Renal cortex interstitium (tissue), 11 donors: ENCODE measurements at regions not wholly inside any gene's neighbourhood (a gene's known extent, or its start where the extent isn't known, plus 50 kb on each side); places are given as distances from the start of the nearest gene placed in this dataset.
"Not testable (repeated sequence)": the region's sequence is repeated elsewhere in the genome, so short reads cannot be mapped to it uniquely, and the experiment has no call there.

ENCODE experiments used
- DNase-seq, 11 donors: peaks; one replicate each; pipeline ENCODE4 v3.0.0-alpha.2; 2013; ENCODE audit warnings: low read depth in 9 of 11, low spot score in 4 of 11; ENCODE audit errors: extremely low read depth in 1 of 11

GRCh38 chr7:67357653-67358052, 361.0 kb downstream of the TYW1 start:
- not testable (repeated sequence) for DNase-seq

DNA sequence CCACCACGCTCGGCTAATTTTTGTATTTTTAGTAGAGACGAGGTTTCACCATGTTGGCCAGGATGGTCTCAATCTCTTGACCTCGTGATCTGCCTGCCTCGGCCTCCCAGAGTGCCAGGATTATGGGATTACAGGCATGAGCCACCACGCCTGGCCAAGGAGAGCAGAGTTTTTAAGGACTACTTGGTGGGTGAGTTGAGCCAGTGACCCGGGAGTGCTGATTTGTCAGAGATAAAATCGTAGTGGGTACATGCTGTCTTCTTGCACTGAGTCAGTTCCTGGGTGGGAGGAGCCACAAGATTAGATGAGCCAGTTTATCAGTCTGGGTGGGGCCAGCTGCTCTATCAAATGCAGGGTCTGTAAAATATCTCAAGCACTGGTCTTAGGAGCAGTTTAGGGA, 361.7 kb downstream of the TYW1 start:
- not testable (repeated sequence) for DNase-seq

GRCh38 chr7:67358738-67359137, 362.1 kb downstream of the TYW1 start:
- not testable (repeated sequence) for DNase-seq

- no peak for DNase-seq
Observed at GRCh38 chr7:67359900-67360299, 363.3 kb downstream of the TYW1 start.

GRCh38 chr7:67361150-67361549, 364.5 kb downstream of the TYW1 start:
- no peak for DNase-seq

- no peak for DNase-seq
Observed at GRCh38 chr7:67364441-67365017, 367.9 kb downstream of the TYW1 start.

DNA sequence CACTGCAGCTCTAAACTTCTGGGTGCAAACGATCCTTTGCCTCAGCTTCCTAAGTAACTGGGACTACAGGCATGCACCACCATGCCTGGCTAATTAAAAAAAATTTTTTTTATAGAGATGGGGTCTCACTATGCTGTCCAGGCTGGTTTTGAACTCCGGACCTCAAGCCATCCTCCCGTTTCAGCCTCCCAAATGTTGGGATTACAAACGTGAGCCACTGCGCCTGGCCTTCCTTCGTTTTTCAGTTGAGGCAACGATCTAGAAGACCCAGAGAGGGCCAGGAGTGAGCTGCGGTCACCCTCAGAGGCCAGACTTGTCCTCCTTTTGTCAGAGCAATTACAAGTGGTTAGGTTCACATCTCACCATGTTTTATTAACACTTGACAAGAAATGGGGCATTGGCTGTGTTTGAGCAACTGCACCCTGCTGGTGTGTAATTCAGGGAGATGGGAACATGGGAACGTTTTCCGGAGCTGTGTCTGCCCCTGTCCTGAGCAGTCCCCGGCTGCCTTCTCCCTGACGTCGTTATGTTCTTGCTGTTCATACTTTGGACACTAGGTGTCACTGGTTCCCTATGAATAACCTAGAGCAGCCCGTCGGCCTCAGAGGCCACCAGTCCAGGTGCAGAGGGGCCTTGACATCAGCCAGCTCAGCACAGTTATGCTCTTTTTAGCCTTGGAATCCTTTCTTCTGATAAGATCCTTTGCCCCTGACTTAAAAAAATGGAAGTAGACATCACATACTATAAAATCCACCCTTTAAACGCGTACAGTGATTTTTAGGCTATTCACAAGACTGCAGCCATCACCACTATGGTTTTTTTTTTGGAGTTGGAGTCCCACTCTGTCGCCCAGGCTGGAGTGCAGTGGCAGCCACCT, 375.0 kb downstream of the TYW1 start:
- DNase-seq = peak; percentile 53 to 84 (median 70)

GRCh38 chr7:67373389-67373788, 376.8 kb downstream of the TYW1 start:
- not testable (repeated sequence) for DNase-seq

DNA sequence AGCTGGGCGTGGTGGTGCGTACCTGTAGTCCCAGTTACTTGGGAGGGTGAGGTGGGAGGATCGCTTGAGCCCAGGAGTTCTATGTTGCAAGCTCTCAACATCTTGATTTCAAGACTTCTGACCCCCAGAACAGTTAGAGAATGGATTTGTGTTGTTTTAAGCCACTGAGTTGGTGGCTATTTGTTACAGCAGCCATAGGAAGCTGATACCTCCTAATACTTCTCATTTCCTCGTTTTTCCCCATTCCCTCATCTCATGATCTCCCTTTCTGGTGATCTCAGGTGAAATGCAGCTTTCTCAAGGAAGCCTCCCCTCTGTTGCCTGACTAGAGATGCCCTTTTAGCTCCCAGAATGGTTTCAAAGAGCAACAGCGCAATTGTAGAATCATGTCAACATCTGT, 378.8 kb downstream of the TYW1 start:
- DNase-seq = no peak

- peak; percentile 56 to 73 (median 66) for DNase-seq
Observed at GRCh38 chr7:67377939-67378862, 381.6 kb downstream of the TYW1 start.

DNA sequence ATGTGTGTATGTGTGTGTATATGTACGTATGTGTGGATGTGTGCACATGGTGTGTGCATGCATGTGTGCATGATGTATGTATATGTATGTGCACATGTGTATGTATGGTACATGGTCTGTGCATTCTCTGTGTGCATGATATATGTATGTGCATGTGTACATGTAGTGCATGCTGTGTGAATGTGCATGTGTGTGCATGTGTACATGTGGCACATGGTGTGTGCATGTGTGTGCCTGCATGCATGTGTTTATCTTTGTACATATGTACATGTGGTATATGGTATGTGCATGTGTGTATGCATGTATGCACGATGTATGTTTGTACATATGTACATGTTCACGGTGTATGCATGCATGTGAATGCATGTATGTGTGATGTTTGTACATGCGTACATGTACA, 383.7 kb downstream of the TYW1 start:
- no peak for DNase-seq

- DNase-seq = no peak
Observed at GRCh38 chr7:67380858-67381257, 384.2 kb downstream of the TYW1 start.

DNA sequence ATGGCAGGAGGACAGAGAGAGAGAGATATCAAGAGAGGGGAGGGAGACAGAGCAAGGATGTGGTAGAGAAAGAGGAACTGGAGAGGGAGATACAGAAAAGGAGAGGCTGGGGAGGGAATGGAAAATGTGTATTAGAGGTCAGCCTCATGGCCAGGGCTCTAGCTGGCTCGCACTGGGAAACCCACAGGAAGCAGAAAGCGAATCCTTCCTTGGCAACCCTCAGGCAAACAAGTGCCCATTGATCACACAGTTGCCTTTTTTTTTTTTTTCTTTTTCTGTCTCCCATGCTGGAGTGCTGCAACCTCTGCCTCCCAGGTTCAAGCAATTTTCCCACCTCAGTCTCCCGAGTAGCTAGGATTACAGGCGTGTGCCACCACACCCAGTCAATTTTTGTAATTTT, 391.2 kb downstream of the TYW1 start:
- DNase-seq = no peak

- DNase-seq = no peak
Observed at GRCh38 chr7:67391168-67391567, 394.5 kb downstream of the TYW1 start.

DNA sequence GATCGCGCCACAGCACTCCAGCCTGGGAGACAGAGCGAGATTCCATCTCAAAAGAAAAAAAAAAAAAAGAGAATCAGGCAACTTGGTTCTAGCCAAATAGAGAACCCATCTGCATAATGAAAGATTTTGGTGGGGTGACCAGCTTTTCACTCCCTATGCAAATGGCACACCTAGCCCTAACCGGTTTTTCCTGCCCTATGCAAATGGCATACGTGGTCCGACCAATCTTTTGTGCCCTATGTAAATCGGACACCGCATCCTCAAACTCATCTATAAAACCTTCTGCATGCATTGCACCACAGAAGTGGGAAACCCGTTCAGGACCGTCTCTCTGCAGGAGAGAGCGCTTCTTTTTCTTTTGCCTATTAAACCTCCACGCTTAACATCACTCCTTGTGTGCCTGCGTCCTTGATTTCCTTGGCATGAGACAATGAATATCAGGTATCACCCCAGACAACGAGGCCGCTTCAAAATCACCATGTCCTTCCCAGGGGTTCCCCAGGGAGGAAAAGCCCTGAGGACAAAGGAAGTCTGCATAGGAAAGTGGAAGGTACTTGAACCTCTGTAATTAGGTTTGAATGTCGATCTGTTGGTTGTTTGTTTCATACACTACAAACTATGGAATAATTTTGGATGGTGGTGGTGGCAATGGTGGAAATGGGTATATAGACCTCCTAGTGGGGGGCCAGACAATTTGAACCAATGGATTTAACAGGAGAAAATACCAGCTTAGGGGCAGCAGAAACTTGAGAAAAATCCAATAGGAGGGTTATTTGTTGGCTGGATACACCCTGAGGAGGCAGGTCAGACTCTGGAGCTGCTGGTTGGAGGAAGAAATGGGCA, 396.2 kb downstream of the TYW1 start:
- no peak for DNase-seq

GRCh38 chr7:67393903-67394302, 397.3 kb downstream of the TYW1 start:
- DNase-seq = no peak

GRCh38 chr7:67398916-67399315, 402.3 kb downstream of the TYW1 start:
- DNase-seq = no peak

DNA sequence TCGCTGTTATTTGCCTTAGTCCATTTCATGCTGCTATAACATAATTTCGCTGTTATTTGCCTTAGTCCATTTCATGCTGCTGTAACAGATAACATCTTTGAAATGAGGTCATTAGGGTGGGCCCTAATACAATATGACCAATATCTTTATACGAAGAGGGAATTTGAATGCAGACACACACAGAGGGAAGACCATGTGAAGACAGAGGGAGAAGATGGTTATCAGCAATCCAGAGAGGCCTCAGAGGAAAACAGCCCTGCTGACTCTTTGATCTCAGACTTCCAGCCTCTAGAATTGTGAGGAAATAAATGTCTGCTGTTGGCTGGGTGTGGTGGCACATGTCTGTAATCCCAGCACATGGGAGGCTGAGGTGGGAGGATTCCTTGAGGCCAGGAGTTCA, 404.9 kb downstream of the TYW1 start:
- DNase-seq = no peak

- DNase-seq = no peak
Observed at GRCh38 chr7:67402280-67402679, 405.6 kb downstream of the TYW1 start.
